GM10266 (cell line): ENCODE measurements at regions not wholly inside any gene's neighbourhood (a gene's known extent, or its start where the extent isn't known, plus 50 kb on each side); places are given as distances from the start of the nearest gene placed in this dataset.

Experiments used
- DNase-seq: peaks from one replicate; pipeline ENCODE4 v3.0.0; 2012; ENCODE audit errors: extremely low spot score
- CTCF ChIP-seq: IDR thresholded peaks from 2 replicates; pipeline ENCODE4 v1.5.1; 2012; ENCODE audit warnings: mild to moderate bottlenecking, low read depth; ENCODE audit not compliant: control insufficient read depth, insufficient read depth; ENCODE audit errors: missing control alignments

- no peak for DNase-seq
- no peak for TF ChIP-seq CTCF
These were observed 445.9 kb downstream of the BRD1 start for GRCh38 chr22:49381595-49382450.

- TF ChIP-seq CTCF: no peak
- DNase-seq: no peak
These were observed 446.9 kb downstream of the BRD1 start for GRCh38 chr22:49380828-49381114.

- no peak for DNase-seq
- TF ChIP-seq CTCF: no peak
These were observed 447.4 kb downstream of the BRD1 start for GRCh38 chr22:49380095-49380827.

GRCh38 chr22:49377306-49377705 lies 450.4 kb downstream of the BRD1 start:
- DNase-seq: no peak
- TF ChIP-seq CTCF: no peak

- no peak for DNase-seq
- TF ChIP-seq CTCF: no peak
These were observed 453.9 kb downstream of the BRD1 start for GRCh38 chr22:49373801-49374226.

- no peak for DNase-seq
- no peak for TF ChIP-seq CTCF
These were observed 454.4 kb downstream of the BRD1 start for GRCh38 chr22:49373289-49373666.

- no peak for TF ChIP-seq CTCF
- no peak for DNase-seq
These were observed 455.0 kb downstream of the BRD1 start for GRCh38 chr22:49372530-49373288.
